CD14-positive monocyte (primary cell): ENCODE measurements at regions not wholly inside any gene's neighbourhood (a gene's known extent, or its start where the extent isn't known, plus 50 kb on each side); places are given as distances from the start of the nearest gene placed in this dataset.

Source experiments
- DNase-seq, 3 donors: peaks; one replicate each; pipeline ENCODE4 v3.0.0-alpha.2; 2011 to 2022
- H2AFZ ChIP-seq: 2 replicates; pipeline ENCODE4 v1.6.0; 2012; ENCODE audit warnings: mild to moderate bottlenecking, low read depth, low read length, inconsistent platforms; ENCODE audit not compliant: insufficient read depth, poor library complexity, severe bottlenecking
- H3K27ac ChIP-seq, 2 donors: 1 replicate in 1 of 2; 2 replicates in 1 of 2; pipeline ENCODE4 v1.5.1; 2012 to 2013; ENCODE audit warnings: low read length in 2 of 2, control low read depth in 1 of 2, inconsistent platforms in 1 of 2, low read depth in 1 of 2, mild to moderate bottlenecking in 1 of 2
- H3K27me3 ChIP-seq, 2 donors: one replicate each; pipeline versions ENCODE4 v1.6.0 to v1.6.1; 2011 to 2013; ENCODE audit warnings: low read length in 2 of 2; ENCODE audit not compliant: control insufficient read depth in 2 of 2, insufficient read depth in 2 of 2
- H3K36me3 ChIP-seq, 2 donors: replicated peaks in 1 of 2; 1 replicate in 1 of 2; 2 replicates in 1 of 2; pipeline versions ENCODE4 v1.5.1 to v1.6.1; 2012 to 2013; ENCODE audit warnings: low read length in 2 of 2, control low read depth in 1 of 2, inconsistent platforms in 1 of 2, mild to moderate bottlenecking in 1 of 2; ENCODE audit not compliant: insufficient read depth in 2 of 2, control insufficient read depth in 1 of 2
- H3K4me1 ChIP-seq, 2 donors: 1 replicate in 1 of 2; 2 replicates in 1 of 2; pipeline versions ENCODE4 v1.5.1 to v1.6.1; 2012 to 2013; ENCODE audit warnings: low read length in 2 of 2, control low read depth in 1 of 2, inconsistent platforms in 1 of 2, mild to moderate bottlenecking in 1 of 2, moderate library complexity in 1 of 2; ENCODE audit not compliant: insufficient read depth in 2 of 2, control insufficient read depth in 1 of 2
- H3K4me2 ChIP-seq: replicated peaks from 2 replicates; pipeline ENCODE3; 2012; ENCODE audit warnings: low read length, moderate library complexity, mild to moderate bottlenecking; ENCODE audit not compliant: poor library complexity, severe bottlenecking; ENCODE audit errors: extremely low read depth
- H3K4me3 ChIP-seq, 3 experiments: fragments of 200-600 bp in 1 of 3; sonication (generic) in 1 of 3; replicated peaks in 1 of 3; 1 replicate in 2 of 3; 2 replicates in 1 of 3; pipeline ENCODE4 v1.5.1; 2011 to 2013; ENCODE audit warnings: low read length in 3 of 3, mild to moderate bottlenecking in 3 of 3, control low read depth in 2 of 3, low read depth in 2 of 3, inconsistent platforms in 1 of 3, moderate library complexity in 1 of 3
- H3K79me2 ChIP-seq: 2 replicates; pipeline ENCODE4 v1.6.0; 2012; ENCODE audit warnings: mild to moderate bottlenecking, control low read depth, inconsistent platforms, low read length, moderate library complexity; ENCODE audit not compliant: insufficient read depth
- H3K9ac ChIP-seq: 2 replicates; pipeline ENCODE4 v1.6.0; 2017; ENCODE audit warnings: low read length, mild to moderate bottlenecking; ENCODE audit not compliant: insufficient read depth, poor library complexity, severe bottlenecking
- H3K9me3 ChIP-seq, 2 donors: replicated peaks in 1 of 2; 1 replicate in 1 of 2; 2 replicates in 1 of 2; pipeline versions ENCODE4 v1.5.1 to v1.6.1; 2012 to 2013; ENCODE audit warnings: low read length in 2 of 2, control low read depth in 1 of 2; ENCODE audit not compliant: control insufficient read depth in 1 of 2, insufficient read depth in 1 of 2
- H4K20me1 ChIP-seq: 2 replicates; pipeline ENCODE4 v1.6.0; 2012; ENCODE audit warnings: mild to moderate bottlenecking, low read length, control low read depth, moderate library complexity; ENCODE audit not compliant: insufficient read depth
- H3K27ac Mint-ChIP-seq, 7 donors: one replicate each; pipeline ENCODE4 v1.8.0; 2020; ENCODE audit warnings: mild to moderate bottlenecking in 7 of 7, mixed read lengths in 7 of 7, moderate library complexity in 6 of 7, inconsistent platforms in 2 of 7
- H3K27me3 Mint-ChIP-seq, 3 donors: one replicate each; pipeline ENCODE4 v1.8.0; 2021 to 2022; ENCODE audit warnings: low read depth in 3 of 3, mild to moderate bottlenecking in 3 of 3, mixed read lengths in 3 of 3, moderate library complexity in 3 of 3, inconsistent platforms in 1 of 3
- H3K36me3 Mint-ChIP-seq, 2 donors: one replicate each; pipeline ENCODE4 v1.8.0; 2020; ENCODE audit warnings: mixed read lengths in 2 of 2, inconsistent platforms in 1 of 2, mild to moderate bottlenecking in 1 of 2
- H3K4me1 Mint-ChIP-seq: one replicate; pipeline ENCODE4 v1.8.0; 2020; ENCODE audit warnings: mild to moderate bottlenecking, mixed read lengths
- H3K4me3 Mint-ChIP-seq, 2 donors: one replicate each; pipeline ENCODE4 v1.8.0; 2020; ENCODE audit warnings: mild to moderate bottlenecking in 2 of 2, mixed read lengths in 2 of 2, moderate library complexity in 1 of 2
- H3K9me3 Mint-ChIP-seq, 7 donors: one replicate each; pipeline ENCODE4 v1.8.0; 2020 to 2022; ENCODE audit warnings: mixed read lengths in 7 of 7, mild to moderate bottlenecking in 6 of 7, moderate library complexity in 6 of 7, inconsistent platforms in 2 of 7
- WGBS: methylation state at CpG from one replicate; pipeline ENCODE4 v1.1.5; 2013; ENCODE audit warnings: missing lambda C conversion rate; ENCODE audit not compliant: insufficient coverage; 5-methylcytosine and 5-hydroxymethylcytosine counted together
- intact Hi-C, 2 donors: fragments of 100-400 bp; cut with micrococcal nuclease; formaldehyde crosslinking; loops; one replicate each; pipeline versions ENCODE4 v1.15.0 to v1.15.1; 2023
- TF ChIP-seq, protein P1 (sequence below): fragments of 200-600 bp; IDR thresholded peaks from one replicate; pipeline ENCODE4 v1.8.0; 2022; ENCODE audit warnings: antibody characterized with exemption, mild to moderate bottlenecking

DNA sequence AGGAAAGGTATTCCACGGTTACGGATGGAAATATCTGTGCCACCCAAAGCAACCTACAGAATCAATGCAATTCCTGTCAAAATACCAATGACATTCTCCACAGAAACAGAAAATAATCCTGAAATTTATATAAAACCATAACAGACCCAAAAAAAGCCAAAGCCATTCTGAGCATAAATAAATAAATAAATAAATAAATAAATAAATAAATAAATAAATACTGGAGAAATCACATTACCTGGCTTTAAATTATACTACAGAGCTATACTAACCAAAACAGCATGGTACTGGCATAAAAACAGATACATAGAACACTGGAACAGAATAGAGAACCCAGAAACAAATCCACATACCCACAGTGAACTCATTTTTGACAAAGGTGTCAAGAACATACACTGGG lies 191.9 kb upstream of the DUSP10 start:
- Mint-ChIP-seq H3K27ac (no peak overlapping the region), H3K4me3 (no peak overlapping the region), H3K9me3 (peaks cover 0 to 7% (median 4%) of the 10 kb centered on the region in 7 donors), H3K4me1 (no peaks in the 10 kb centered on the region), H3K27me3 (peaks cover 0 to 1% (median 0%) of the 10 kb centered on the region in 3 donors), H3K36me3 (peaks cover 0 to 13% of the 10 kb centered on the region in 2 donors)
- no peak for DNase-seq
- Histone ChIP-seq H3K4me3 (no peak overlapping the region), H3K79me2 (no peaks in the 10 kb centered on the region), H2AFZ (no peak overlapping the region), H3K27ac (no peak overlapping the region), H4K20me1 (no peaks in the 10 kb centered on the region), H3K36me3 (no peaks in the 10 kb centered on the region), H3K4me2 (no peak overlapping the region), H3K27me3 (no peaks in the 10 kb centered on the region), H3K9me3 (no peaks in the 10 kb centered on the region), H3K9ac (no peak overlapping the region), H3K4me1 (no peaks in the 10 kb centered on the region)
- no CpG with 5 or more reads among the region's 2 CpGs for WGBS
- intact Hi-C loops, result no loop called here
- TF ChIP-seq, protein P1, sequence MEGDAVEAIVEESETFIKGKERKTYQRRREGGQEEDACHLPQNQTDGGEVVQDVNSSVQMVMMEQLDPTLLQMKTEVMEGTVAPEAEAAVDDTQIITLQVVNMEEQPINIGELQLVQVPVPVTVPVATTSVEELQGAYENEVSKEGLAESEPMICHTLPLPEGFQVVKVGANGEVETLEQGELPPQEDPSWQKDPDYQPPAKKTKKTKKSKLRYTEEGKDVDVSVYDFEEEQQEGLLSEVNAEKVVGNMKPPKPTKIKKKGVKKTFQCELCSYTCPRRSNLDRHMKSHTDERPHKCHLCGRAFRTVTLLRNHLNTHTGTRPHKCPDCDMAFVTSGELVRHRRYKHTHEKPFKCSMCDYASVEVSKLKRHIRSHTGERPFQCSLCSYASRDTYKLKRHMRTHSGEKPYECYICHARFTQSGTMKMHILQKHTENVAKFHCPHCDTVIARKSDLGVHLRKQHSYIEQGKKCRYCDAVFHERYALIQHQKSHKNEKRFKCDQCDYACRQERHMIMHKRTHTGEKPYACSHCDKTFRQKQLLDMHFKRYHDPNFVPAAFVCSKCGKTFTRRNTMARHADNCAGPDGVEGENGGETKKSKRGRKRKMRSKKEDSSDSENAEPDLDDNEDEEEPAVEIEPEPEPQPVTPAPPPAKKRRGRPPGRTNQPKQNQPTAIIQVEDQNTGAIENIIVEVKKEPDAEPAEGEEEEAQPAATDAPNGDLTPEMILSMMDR, result no peak

DNA sequence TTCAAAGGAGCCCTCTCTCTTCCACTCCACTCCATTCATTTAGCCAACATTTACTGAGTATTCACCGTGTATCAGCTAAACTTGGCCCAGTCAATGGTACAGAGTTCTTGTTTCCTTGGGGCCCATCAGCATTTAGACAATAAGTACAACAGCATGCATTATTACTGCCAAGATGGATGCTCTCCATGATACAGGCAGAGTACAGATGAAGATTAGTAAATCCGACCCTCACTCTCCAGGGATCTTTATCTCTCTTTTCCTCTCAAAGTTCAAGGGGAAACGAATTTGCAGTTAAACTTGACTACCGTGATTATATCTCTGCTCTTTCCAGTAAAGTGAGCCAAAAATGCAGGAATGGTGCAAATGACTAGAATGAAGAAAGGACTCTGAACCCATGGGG lies 184.6 kb upstream of the DUSP10 start:
- H3K27me3 ChIP-seq, result no peaks in the 10 kb centered on the region
- Mint-ChIP-seq H3K4me1 (peaks cover 3% of the 10 kb centered on the region), H3K27ac (no peak overlapping the region), H3K4me3 (no peak overlapping the region), H3K9me3 (peaks cover 0 to 9% (median 4%) of the 10 kb centered on the region in 7 donors), H3K36me3 (peaks cover 5 to 26% of the 10 kb centered on the region in 2 donors), H3K27me3 (no peaks in the 10 kb centered on the region)
- no CpG with 5 or more reads among the region's 4 CpGs for WGBS
- H3K4me2 ChIP-seq, result no peak overlapping the region
- DNase-seq, result no peak
- H3K9ac ChIP-seq, result no peak overlapping the region
- intact Hi-C loops, result no loop called here
- H3K9me3 ChIP-seq, result no peaks in the 10 kb centered on the region
- H4K20me1 ChIP-seq, result no peaks in the 10 kb centered on the region
- H2AFZ ChIP-seq, result no peak overlapping the region
- no peaks in the 10 kb centered on the region for H3K79me2 ChIP-seq
- H3K36me3 ChIP-seq, result no peaks in the 10 kb centered on the region
- no peak overlapping the region for H3K27ac ChIP-seq
- no peak overlapping the region for H3K4me3 ChIP-seq
- H3K4me1 ChIP-seq, result no peaks in the 10 kb centered on the region
- TF ChIP-seq, protein P1, result no peak
